ENCODE measurements at regions not wholly inside any gene's neighbourhood (a gene's known extent, or its start where the extent isn't known, plus 50 kb on each side); places are given as distances from the start of the nearest gene placed in this dataset.

GRCh38 chr14:98716133-98716532 is 555.9 kb downstream of the BCL11B start:
- H3K4me3 ChIP-seq (ENCODE audit: control insufficient read depth, low read depth, low read length): no peak overlapping the region
- no peak for DNase-seq (ENCODE audit: low read depth)
- no peak for TF ChIP-seq CTCF (conservative IDR thresholded peaks at IDR 0.05; ENCODE audit: control insufficient read depth, insufficient read depth, low read depth, low read length)

- no peak for TF ChIP-seq CTCF (conservative IDR thresholded peaks at IDR 0.05; ENCODE audit: control insufficient read depth, insufficient read depth, low read depth, low read length)
- DNase-seq (ENCODE audit: low read depth): no peak
Observed at GRCh38 chr14:98721061-98721460, 550.9 kb downstream of the BCL11B start.

GRCh38 chr14:98724734-98725133 is 547.3 kb downstream of the BCL11B start:
- no peak for DNase-seq (ENCODE audit: low read depth)
- no peak for TF ChIP-seq CTCF (conservative IDR thresholded peaks at IDR 0.05; ENCODE audit: control insufficient read depth, insufficient read depth, low read depth, low read length)
- no peak overlapping the region for H3K4me3 ChIP-seq (ENCODE audit: control insufficient read depth, low read depth, low read length)

More at GRCh38 chr14:98721061-98721460, 550.9 kb downstream of the BCL11B start:
- no peak overlapping the region for H3K4me3 ChIP-seq (ENCODE audit: control insufficient read depth, low read depth, low read length)

GRCh38 chr14:98725191-98725590 is 546.8 kb downstream of the BCL11B start:
- no peak overlapping the region for H3K4me3 ChIP-seq (ENCODE audit: control insufficient read depth, low read depth, low read length)
- TF ChIP-seq CTCF (conservative IDR thresholded peaks at IDR 0.05; ENCODE audit: control insufficient read depth, insufficient read depth, low read depth, low read length): no peak
- DNase-seq (ENCODE audit: low read depth): no peak

- no peak overlapping the region for H3K4me3 ChIP-seq (ENCODE audit: control insufficient read depth, low read depth, low read length)
- TF ChIP-seq CTCF (conservative IDR thresholded peaks at IDR 0.05; ENCODE audit: control insufficient read depth, insufficient read depth, low read depth, low read length): no peak
- DNase-seq (ENCODE audit: low read depth): no peak
Observed at GRCh38 chr14:98725676-98726075, 546.3 kb downstream of the BCL11B start.

- TF ChIP-seq CTCF (conservative IDR thresholded peaks at IDR 0.05; ENCODE audit: control insufficient read depth, insufficient read depth, low read depth, low read length): no peak
- no peak overlapping the region for H3K4me3 ChIP-seq (ENCODE audit: control insufficient read depth, low read depth, low read length)
- no peak for DNase-seq (ENCODE audit: low read depth)
Observed at GRCh38 chr14:98726585-98727405, 545.2 kb downstream of the BCL11B start.

Data from fibroblast of mammary gland (primary cell).